ENCODE measurements at regions not wholly inside any gene's neighbourhood (a gene's known extent, or its start where the extent isn't known, plus 50 kb on each side); places are given as distances from the start of the nearest gene placed in this dataset.

GRCh38 chr9:80233102-80233843 lies 661.5 kb downstream of the TLE4 start:
- TF ChIP-seq POLR2A (IDR thresholded peaks at IDR 0.05): no peak
- no peak for TF ChIP-seq CTCF (IDR thresholded peaks at IDR 0.05)

All from body of pancreas (tissue), 4 donors.